ENCODE measurements at regions not wholly inside any gene's neighbourhood (a gene's known extent, or its start where the extent isn't known, plus 50 kb on each side); places are given as distances from the start of the nearest gene placed in this dataset.

GRCh38 chr6:122042960-122043735 is 356.3 kb upstream of the HSF2 start:
- no peaks in the 10 kb centered on the region for H3K36me3 ChIP-seq (ENCODE audit: control insufficient read depth, insufficient read depth, low read length)
- H3K9me3 ChIP-seq (ENCODE audit: control insufficient read depth, low read length) = no peaks in the 10 kb centered on the region
- 90 to 96% methylated on average over 8 to 9 of the region's 9 CpGs for WGBS, 2 experiments
- no peak overlapping the region for H3K4me3 ChIP-seq (ENCODE audit: insufficient read depth, low read depth, low read length)
- H3K27me3 ChIP-seq (ENCODE audit: control insufficient read depth, insufficient read depth, low read length, poor library complexity, severe bottlenecking) = no peaks in the 10 kb centered on the region
- no peak overlapping the region for H3K27ac ChIP-seq (ENCODE audit: insufficient read depth, low read depth, low read length, poor library complexity, severe bottlenecking)
- no peaks in the 10 kb centered on the region for H3K4me1 ChIP-seq (ENCODE audit: control insufficient read depth, insufficient read depth, low read length)

- no peak overlapping the region for H3K27ac ChIP-seq (ENCODE audit: insufficient read depth, low read depth, low read length, poor library complexity, severe bottlenecking)
- no peaks in the 10 kb centered on the region for H3K9me3 ChIP-seq (ENCODE audit: control insufficient read depth, low read length)
- H3K27me3 ChIP-seq (ENCODE audit: control insufficient read depth, insufficient read depth, low read length, poor library complexity, severe bottlenecking) = no peaks in the 10 kb centered on the region
- WGBS, 2 experiments = 92 to 100% methylated on average over 1 of the region's 3 CpGs
- no peaks in the 10 kb centered on the region for H3K36me3 ChIP-seq (ENCODE audit: control insufficient read depth, insufficient read depth, low read length)
- no peak overlapping the region for H3K4me3 ChIP-seq (ENCODE audit: insufficient read depth, low read depth, low read length)
- H3K4me1 ChIP-seq (ENCODE audit: control insufficient read depth, insufficient read depth, low read length) = no peaks in the 10 kb centered on the region
Observed at GRCh38 chr6:122048570-122048969, 350.9 kb upstream of the HSF2 start.

DNA sequence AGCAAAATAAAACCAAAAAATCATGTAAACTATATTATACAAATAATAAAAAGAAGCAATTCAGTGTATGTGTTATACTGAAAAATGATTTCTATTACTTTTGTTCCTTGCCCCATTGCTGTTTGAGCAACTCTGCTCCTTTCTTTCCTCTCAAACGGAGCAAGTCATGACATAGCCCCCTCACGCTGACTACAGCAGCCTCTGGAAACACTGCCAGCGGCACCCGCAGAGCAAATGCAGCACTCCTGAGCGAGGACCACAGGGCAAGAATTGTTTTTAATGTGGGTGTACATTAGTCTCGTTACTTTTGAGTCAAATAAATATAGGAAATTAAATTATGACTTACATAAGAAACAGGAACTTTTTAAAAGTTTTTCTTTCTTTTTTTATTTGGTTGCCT is 350.1 kb upstream of the HSF2 start:
- H3K27me3 ChIP-seq (ENCODE audit: control insufficient read depth, insufficient read depth, low read length, poor library complexity, severe bottlenecking) = no peaks in the 10 kb centered on the region
- no peaks in the 10 kb centered on the region for H3K9me3 ChIP-seq (ENCODE audit: control insufficient read depth, low read length)
- H3K4me3 ChIP-seq (ENCODE audit: insufficient read depth, low read depth, low read length) = no peak overlapping the region
- no peaks in the 10 kb centered on the region for H3K4me1 ChIP-seq (ENCODE audit: control insufficient read depth, insufficient read depth, low read length)
- H3K36me3 ChIP-seq (ENCODE audit: control insufficient read depth, insufficient read depth, low read length) = no peaks in the 10 kb centered on the region
- no peak overlapping the region for H3K27ac ChIP-seq (ENCODE audit: insufficient read depth, low read depth, low read length, poor library complexity, severe bottlenecking)
- 34 to 51% methylated on average over 5 of the region's 6 CpGs for WGBS, 2 experiments

DNA sequence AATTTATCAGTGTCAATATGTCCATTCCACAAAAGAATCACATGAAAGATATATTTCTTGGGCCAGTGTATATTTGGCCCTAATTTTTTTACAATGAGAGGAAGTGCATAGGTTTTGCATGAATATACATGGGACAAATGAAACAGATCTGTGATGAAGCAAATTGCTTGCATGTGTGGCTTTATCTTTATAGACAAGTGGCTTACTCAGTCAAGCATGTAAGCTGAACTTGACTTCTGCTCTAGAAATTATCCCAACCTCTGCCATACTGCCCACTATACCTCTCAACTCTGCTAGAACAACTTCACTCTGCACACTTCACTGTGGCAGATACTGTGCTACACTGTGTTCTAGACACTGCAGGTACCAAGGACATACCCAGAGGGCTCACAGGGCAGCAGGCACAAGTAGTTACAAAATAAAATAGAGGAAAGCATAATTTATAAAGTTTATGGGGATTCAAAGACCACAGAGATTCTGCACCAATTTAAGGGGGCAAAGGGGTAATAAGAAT is 349.2 kb upstream of the HSF2 start:
- Histone ChIP-seq H3K4me1 (ENCODE audit: control insufficient read depth, insufficient read depth, low read length) (no peaks in the 10 kb centered on the region), H3K36me3 (ENCODE audit: control insufficient read depth, insufficient read depth, low read length) (no peaks in the 10 kb centered on the region), H3K27ac (ENCODE audit: insufficient read depth, low read depth, low read length, poor library complexity, severe bottlenecking) (no peak overlapping the region), H3K9me3 (ENCODE audit: control insufficient read depth, low read length) (no peaks in the 10 kb centered on the region), H3K27me3 (ENCODE audit: control insufficient read depth, insufficient read depth, low read length, poor library complexity, severe bottlenecking) (no peaks in the 10 kb centered on the region), H3K4me3 (ENCODE audit: insufficient read depth, low read depth, low read length) (no peak overlapping the region)

GRCh38 chr6:122052346-122052900 is 347.0 kb upstream of the HSF2 start:
- H3K27me3 ChIP-seq (ENCODE audit: control insufficient read depth, insufficient read depth, low read length, poor library complexity, severe bottlenecking) = no peaks in the 10 kb centered on the region
- no peaks in the 10 kb centered on the region for H3K9me3 ChIP-seq (ENCODE audit: control insufficient read depth, low read length)
- no peaks in the 10 kb centered on the region for H3K4me1 ChIP-seq (ENCODE audit: control insufficient read depth, insufficient read depth, low read length)
- H3K27ac ChIP-seq (ENCODE audit: insufficient read depth, low read depth, low read length, poor library complexity, severe bottlenecking) = no peak overlapping the region
- WGBS, 2 experiments = 89 to 94% methylated on average over 2 to 3 of the region's 3 CpGs
- H3K4me3 ChIP-seq (ENCODE audit: insufficient read depth, low read depth, low read length) = no peak overlapping the region
- no peaks in the 10 kb centered on the region for H3K36me3 ChIP-seq (ENCODE audit: control insufficient read depth, insufficient read depth, low read length)

GRCh38 chr6:122059918-122060317 is 339.5 kb upstream of the HSF2 start:
- peaks cover 9% of the 10 kb centered on the region for H3K4me1 ChIP-seq (ENCODE audit: control insufficient read depth, insufficient read depth, low read length)
- no peak overlapping the region for H3K4me3 ChIP-seq (ENCODE audit: insufficient read depth, low read depth, low read length)
- no peaks in the 10 kb centered on the region for H3K27me3 ChIP-seq (ENCODE audit: control insufficient read depth, insufficient read depth, low read length, poor library complexity, severe bottlenecking)
- H3K9me3 ChIP-seq (ENCODE audit: control insufficient read depth, low read length) = no peaks in the 10 kb centered on the region
- 94 to 96% methylated on average over 4 of the region's 4 CpGs for WGBS, 2 experiments
- H3K27ac ChIP-seq (ENCODE audit: insufficient read depth, low read depth, low read length, poor library complexity, severe bottlenecking) = no peak overlapping the region
- H3K36me3 ChIP-seq (ENCODE audit: control insufficient read depth, insufficient read depth, low read length) = no peaks in the 10 kb centered on the region

DNA sequence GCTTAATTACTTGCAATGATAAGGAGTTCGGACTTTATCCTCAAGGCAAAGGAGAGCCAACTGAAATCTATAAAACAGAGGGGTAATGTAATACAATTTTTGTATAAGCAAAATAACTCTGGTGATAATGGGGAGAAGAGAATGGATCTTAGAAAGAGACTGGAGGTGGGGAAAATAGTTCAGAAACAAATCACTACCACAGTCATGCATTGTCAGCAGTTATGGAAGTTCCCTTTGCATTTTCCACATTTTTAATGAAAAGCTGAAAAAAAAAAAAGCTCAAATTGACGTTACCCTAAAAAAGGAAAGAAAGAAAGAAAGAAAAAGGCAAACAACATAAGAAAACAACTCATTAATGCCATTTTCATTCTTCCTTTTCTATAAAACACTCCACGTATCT is 337.6 kb upstream of the HSF2 start:
- 89 to 92% methylated on average over 3 of the region's 3 CpGs for WGBS, 2 experiments
- H3K4me1 ChIP-seq (ENCODE audit: control insufficient read depth, insufficient read depth, low read length) = peaks cover 9% of the 10 kb centered on the region
- H3K27ac ChIP-seq (ENCODE audit: insufficient read depth, low read depth, low read length, poor library complexity, severe bottlenecking) = no peak overlapping the region
- H3K9me3 ChIP-seq (ENCODE audit: control insufficient read depth, low read length) = no peaks in the 10 kb centered on the region
- H3K4me3 ChIP-seq (ENCODE audit: insufficient read depth, low read depth, low read length) = no peak overlapping the region
- H3K27me3 ChIP-seq (ENCODE audit: control insufficient read depth, insufficient read depth, low read length, poor library complexity, severe bottlenecking) = no peaks in the 10 kb centered on the region
- H3K36me3 ChIP-seq (ENCODE audit: control insufficient read depth, insufficient read depth, low read length) = no peaks in the 10 kb centered on the region

DNA sequence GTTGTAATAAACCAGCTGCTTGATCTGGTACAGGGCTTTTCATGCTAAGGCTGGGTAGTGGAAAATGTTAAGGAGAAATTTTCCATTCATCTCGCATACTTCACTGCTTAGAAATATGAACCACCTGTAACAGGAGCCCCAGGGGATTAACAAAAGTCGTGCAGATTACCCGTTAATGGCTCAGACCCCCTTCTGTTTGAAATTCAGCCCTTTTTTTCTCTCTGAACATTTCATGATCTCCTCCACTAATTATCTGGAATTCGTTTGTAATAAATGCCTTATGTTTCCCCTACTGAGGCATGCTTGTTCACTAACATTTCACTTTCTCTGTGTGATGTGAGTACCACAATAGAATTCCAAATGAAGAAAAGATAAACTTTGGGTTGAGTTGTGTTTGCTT is 336.4 kb upstream of the HSF2 start:
- WGBS, 2 experiments = 24 to 46% methylated on average over 4 of the region's 4 CpGs
- Histone ChIP-seq H3K9me3 (ENCODE audit: control insufficient read depth, low read length) (no peaks in the 10 kb centered on the region), H3K4me3 (ENCODE audit: insufficient read depth, low read depth, low read length) (no peak overlapping the region), H3K36me3 (ENCODE audit: control insufficient read depth, insufficient read depth, low read length) (no peaks in the 10 kb centered on the region), H3K27me3 (ENCODE audit: control insufficient read depth, insufficient read depth, low read length, poor library complexity, severe bottlenecking) (no peaks in the 10 kb centered on the region), H3K27ac (ENCODE audit: insufficient read depth, low read depth, low read length, poor library complexity, severe bottlenecking) (no peak overlapping the region), H3K4me1 (ENCODE audit: control insufficient read depth, insufficient read depth, low read length) (peaks cover 9% of the 10 kb centered on the region)

- H3K9me3 ChIP-seq (ENCODE audit: control insufficient read depth, low read length) = no peaks in the 10 kb centered on the region
- no peak overlapping the region for H3K27ac ChIP-seq (ENCODE audit: insufficient read depth, low read depth, low read length, poor library complexity, severe bottlenecking)
- no peaks in the 10 kb centered on the region for H3K27me3 ChIP-seq (ENCODE audit: control insufficient read depth, insufficient read depth, low read length, poor library complexity, severe bottlenecking)
- 90 to 93% methylated on average over 5 of the region's 5 CpGs for WGBS, 2 experiments
- H3K36me3 ChIP-seq (ENCODE audit: control insufficient read depth, insufficient read depth, low read length) = no peaks in the 10 kb centered on the region
- no peak overlapping the region for H3K4me3 ChIP-seq (ENCODE audit: insufficient read depth, low read depth, low read length)
- peaks cover 9% of the 10 kb centered on the region for H3K4me1 ChIP-seq (ENCODE audit: control insufficient read depth, insufficient read depth, low read length)
Observed at GRCh38 chr6:122063761-122064160, 335.7 kb upstream of the HSF2 start.

- Histone ChIP-seq H3K9me3 (ENCODE audit: control insufficient read depth, low read length) (no peaks in the 10 kb centered on the region), H3K4me3 (ENCODE audit: insufficient read depth, low read depth, low read length) (no peak overlapping the region), H3K4me1 (ENCODE audit: control insufficient read depth, insufficient read depth, low read length) (peaks cover 9% of the 10 kb centered on the region), H3K27ac (ENCODE audit: insufficient read depth, low read depth, low read length, poor library complexity, severe bottlenecking) (no peak overlapping the region), H3K27me3 (ENCODE audit: control insufficient read depth, insufficient read depth, low read length, poor library complexity, severe bottlenecking) (no peaks in the 10 kb centered on the region), H3K36me3 (ENCODE audit: control insufficient read depth, insufficient read depth, low read length) (no peaks in the 10 kb centered on the region)
- 92 to 100% methylated on average over 1 to 3 of the region's 4 CpGs for WGBS, 2 experiments
Observed at GRCh38 chr6:122066200-122066599, 333.3 kb upstream of the HSF2 start.
